NCI-H526 (cell line): ENCODE measurements at regions not wholly inside any gene's neighbourhood (a gene's known extent, or its start where the extent isn't known, plus 50 kb on each side); places are given as distances from the start of the nearest gene placed in this dataset.
"Not testable (repeated sequence)": the region's sequence is repeated elsewhere in the genome, so short reads cannot be mapped to it uniquely, and the experiment has no call there.

Experiments
- DNase-seq, 2 experiments: peaks; one replicate each; lab custom pipeline; 2025; lab: John Stamatoyannopoulos, UW

DNA sequence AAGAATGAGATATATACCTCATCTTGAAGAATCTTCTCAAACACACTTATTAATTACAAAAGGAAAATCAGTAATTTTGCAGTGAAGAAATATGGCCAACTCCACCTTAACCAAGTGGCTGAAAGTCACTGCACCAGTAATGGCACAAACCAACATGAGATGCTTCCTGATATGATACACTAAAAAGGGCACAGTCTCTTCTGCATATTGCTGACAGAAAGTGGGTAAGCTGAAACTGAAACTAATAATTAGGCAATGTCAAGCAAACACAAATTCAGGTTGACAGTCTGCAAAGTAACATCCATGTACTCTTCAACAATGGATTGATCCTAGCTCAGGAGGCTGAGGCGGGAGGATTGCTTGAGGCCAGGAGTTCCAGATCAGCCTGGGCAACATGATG is 56.1 kb downstream of the ZNF22 start:
- not testable (repeated sequence) for DNase-seq

- no peak for DNase-seq
These were observed 57.9 kb downstream of the ZNF22 start for GRCh38 chr10:45058580-45058979.

DNA sequence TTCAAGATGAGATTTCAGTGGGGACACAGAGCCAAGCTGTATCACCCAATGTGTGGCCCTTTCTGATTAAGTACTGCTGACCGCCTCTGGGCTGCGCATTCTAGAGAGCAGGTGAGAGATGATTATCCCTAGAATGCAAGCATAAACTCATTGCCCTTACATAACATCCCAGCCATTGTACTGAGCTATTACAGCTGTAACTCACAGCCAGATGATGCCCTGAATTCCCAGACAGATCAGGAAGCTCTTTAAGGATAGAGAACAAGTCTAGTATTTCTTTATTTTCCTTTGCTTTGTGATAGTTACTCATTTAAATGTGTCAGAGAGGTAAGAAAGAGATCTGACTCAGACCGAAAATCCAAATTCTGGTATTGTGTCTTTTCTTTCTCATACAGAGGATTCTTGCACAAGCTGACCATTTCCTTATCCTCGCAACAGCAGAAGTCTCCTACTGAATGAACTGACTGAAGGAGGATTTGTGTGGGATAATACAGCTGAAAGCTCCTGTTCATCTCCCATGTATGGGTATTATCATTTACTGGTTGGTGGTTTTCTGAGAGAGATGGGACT is 58.4 kb downstream of the ZNF22 start:
- no peak for DNase-seq

GRCh38 chr10:45059632-45060031 is 58.9 kb downstream of the ZNF22 start:
- no peak for DNase-seq

GRCh38 chr10:45061982-45062381 is 61.3 kb downstream of the ZNF22 start:
- DNase-seq, result no peak

DNA sequence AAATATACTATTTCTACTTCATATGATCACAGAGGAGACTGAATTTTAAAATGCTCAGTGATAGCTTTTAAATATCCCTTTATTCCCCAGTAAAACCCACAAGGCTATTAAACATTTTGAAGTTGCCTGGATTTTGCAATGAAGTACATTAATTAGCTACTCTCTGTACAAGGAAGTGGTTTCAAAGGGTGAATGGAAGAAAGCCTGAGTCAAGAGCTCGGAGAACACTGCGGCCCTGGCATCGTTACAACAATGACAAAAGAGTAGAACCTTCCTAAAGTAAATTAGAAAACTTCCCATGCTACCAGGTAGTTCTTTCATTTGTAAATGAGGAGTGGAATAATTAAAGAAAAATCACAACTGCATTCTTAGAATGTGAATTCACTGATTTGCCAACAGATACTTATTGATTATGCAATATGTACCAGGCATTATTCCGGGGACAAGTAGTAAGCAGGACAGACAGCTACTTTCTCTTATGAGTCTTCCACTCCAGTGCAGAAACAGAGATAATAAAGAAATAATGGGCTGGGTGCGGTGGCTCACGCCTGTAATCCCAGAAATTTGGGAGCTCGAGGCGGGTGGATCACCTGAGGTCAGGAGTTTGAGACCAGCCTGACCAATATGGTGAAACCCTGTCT is 63.0 kb downstream of the ZNF22 start:
- DNase-seq, result no peak

GRCh38 chr10:45064998-45065397 is 64.3 kb downstream of the ZNF22 start:
- DNase-seq, result no peak

- no peak for DNase-seq
These were observed 70.5 kb downstream of the ZNF22 start for GRCh38 chr10:45071043-45071813.

DNA sequence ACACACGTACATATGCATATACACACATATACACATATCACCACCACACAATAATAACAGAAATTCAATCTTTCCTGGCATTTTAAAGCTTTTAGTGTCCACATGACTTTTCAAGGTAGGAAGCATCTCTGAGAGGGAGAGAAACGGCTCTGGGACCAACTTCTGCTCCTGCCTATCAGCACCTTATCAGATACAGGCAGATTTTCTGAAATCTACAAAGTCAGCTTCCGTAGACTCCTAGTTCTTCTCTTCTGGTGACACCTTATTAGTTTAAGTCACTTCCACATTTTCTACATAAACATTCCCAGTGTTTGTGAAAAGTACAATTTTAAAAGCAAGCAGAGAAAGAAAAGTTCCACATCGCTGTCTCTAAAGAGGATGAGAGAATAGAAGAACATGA is 74.5 kb downstream of the ZNF22 start:
- DNase-seq, result no peak

GRCh38 chr10:45075826-45076380 is 75.2 kb downstream of the ZNF22 start:
- no peak for DNase-seq

DNA sequence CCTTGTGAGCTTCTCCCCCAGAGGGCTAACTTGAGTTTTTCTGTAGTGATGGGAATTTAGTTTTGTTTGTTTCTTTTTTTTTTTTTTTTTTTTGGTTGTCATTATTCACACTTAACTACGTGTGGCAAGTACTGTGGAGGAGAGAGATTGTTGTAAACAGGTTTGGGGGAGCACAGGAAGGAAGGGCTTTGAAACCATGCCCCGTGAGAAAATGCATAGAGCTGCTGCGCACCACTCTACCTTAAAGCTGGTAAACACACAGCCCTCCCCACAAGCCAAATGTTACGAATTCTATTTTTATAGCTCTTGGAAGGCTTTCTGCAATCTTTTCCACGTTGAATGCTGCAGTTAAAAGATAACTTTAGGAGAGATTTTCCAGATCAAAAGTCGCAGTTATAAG is 76.2 kb downstream of the ZNF22 start:
- no peak for DNase-seq

GRCh38 chr10:45080331-45080730 is 79.6 kb downstream of the ZNF22 start:
- DNase-seq, result no peak

DNA sequence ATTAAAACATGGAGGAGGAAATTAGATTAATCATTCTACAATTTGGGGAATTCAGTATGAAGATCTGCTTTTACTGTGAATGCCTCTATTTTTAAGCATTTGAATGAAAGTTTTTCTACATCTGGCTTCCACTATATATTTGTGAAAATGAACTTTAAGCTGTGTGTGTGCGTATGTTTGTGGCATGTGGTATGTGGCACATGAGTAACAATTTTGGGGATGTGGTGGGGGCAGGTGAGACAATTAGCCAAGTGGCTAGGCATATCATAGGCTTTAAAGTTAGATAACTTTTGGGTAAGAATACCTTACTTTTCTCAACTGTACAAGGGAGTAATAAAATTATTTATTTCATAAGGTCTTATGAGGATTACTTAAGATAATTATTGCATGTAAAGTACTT is 81.5 kb downstream of the ZNF22 start:
- DNase-seq, result no peak

DNA sequence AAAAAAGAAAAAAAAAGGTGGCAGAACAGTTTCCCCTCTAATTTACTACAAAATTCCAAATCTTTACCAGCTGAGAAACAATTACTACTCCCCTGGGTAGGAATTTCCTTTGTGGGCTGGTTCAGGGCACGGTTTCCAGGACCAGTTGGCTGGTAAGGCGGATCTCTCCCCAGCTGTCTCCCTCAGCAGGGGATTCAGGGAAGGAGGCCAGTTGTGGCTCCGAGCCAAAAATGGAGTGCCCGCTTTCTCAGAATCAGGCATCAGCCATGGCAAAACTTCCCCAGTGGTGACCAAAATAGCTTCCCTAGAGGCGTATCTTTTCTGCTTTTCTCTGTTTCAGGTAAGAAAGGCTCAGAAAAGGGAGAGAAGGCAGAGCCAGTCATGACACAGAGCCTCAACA is 91.2 kb downstream of the ZNF22 start:
- no peak for DNase-seq

DNA sequence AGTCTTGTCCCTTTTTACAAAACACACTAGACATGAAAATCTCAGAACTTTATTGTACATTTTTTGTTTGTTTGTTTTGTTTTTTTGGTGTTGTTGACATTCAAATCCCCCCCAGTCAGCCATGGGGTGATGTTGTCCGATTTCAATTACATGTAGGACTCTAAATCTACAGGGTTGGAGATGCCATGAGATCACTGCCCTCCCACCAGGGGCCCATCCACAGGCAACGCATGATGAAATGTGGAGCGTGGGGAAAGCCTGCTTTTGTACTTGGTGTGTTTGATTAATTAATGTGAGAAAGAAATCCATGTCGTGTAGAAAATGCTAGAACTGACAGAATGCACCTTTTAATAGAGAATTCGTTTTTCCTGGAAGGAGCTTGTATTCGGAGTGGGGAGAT is 93.2 kb downstream of the ZNF22 start:
- DNase-seq, result no peak

GRCh38 chr10:45095286-45095685 is 94.6 kb downstream of the ZNF22 start:
- no peak for DNase-seq

DNA sequence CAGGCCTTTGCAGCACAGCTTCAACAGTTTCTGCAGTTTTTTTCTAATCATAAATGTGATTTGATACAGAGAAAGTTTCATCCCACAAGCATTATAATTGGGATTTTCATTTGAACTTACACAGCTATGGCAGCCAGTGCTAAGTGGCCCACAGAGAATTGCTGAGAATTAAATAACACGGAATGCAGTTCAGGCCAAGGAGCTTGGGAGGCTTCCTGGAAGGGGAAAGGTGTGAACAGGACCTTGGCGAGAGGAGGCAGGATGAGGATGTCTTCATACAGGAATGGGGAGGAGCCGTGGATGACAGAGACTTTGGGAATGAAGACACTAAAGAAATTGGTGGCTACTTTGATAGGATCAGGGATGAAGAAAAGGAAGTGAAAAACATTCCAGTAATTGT is 95.3 kb downstream of the ZNF22 start:
- DNase-seq, result no peak

DNA sequence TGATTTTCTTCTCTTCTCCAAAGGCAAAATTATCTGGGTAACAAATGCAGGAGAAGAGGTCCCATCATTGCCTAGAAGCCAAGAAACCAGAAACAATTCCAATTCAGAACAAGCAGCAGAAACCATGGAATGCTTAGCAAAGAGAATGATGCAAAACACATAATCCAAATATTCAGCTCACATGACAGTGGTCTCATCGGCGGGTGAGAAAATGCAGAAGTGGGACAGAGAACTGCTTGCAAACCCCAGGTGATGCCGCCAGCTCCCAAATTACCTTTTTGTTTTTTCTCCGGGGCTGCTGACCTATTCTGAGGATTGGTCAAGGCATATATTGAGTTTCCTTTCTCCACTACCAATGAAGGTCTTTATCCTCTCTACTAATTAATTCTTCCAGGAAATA is 99.7 kb downstream of the ZNF22 start:
- no peak for DNase-seq

- no peak for DNase-seq
These were observed 104.0 kb downstream of the ZNF22 start for GRCh38 chr10:45104674-45105073.

DNA sequence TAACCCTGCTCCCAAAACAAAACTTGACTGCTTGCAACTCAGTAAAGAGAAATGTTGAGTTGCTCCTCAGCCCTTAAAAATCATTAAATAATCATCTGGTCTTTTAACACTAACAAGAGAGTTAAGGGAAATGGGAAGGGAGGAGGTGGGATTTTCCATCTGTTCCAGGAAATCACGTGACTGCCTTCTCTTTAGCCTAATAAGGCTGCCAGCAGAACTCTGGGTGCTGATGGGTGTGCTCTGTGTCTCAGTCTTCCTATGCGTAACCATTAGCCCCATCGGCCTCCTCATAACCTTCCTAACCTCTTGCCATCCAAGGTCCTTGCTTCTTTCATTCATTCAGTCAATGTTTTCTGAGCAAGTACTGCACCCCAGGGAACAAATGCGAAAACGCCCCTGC is 104.6 kb downstream of the ZNF22 start:
- not testable (repeated sequence) for DNase-seq

- DNase-seq, result no peak
These were observed 105.6 kb downstream of the ZNF22 start for GRCh38 chr10:45106236-45106856.

GRCh38 chr10:45111509-45111908 is 110.8 kb downstream of the ZNF22 start:
- no peak for DNase-seq

- not testable (repeated sequence) for DNase-seq
These were observed 117.2 kb downstream of the ZNF22 start for GRCh38 chr10:45117940-45118339.
